SK-N-MC (cell line): ENCODE measurements at regions not wholly inside any gene's neighbourhood (a gene's known extent, or its start where the extent isn't known, plus 50 kb on each side); places are given as distances from the start of the nearest gene placed in this dataset.

Experiments
- EZH2 ChIP-seq: fragments of 200-600 bp; sonication (generic); IDR thresholded peaks from one replicate; pipeline ENCODE4 v1.6.1; 2017; ENCODE audit warnings: antibody characterized with exemption
- FOXP2 ChIP-seq: optimal IDR thresholded peaks from 2 replicates; pipeline ENCODE3; 2011; ENCODE audit warnings: mild to moderate bottlenecking, moderate library complexity; ENCODE audit not compliant: insufficient read depth; ENCODE audit errors: extremely low read length, control extremely low read depth
- POLR2AphosphoS5 ChIP-seq: IDR thresholded peaks from 2 replicates; pipeline ENCODE4 v1.6.1; 2012; ENCODE audit warnings: mild to moderate bottlenecking, low read depth, low read length, borderline replicate concordance

DNA sequence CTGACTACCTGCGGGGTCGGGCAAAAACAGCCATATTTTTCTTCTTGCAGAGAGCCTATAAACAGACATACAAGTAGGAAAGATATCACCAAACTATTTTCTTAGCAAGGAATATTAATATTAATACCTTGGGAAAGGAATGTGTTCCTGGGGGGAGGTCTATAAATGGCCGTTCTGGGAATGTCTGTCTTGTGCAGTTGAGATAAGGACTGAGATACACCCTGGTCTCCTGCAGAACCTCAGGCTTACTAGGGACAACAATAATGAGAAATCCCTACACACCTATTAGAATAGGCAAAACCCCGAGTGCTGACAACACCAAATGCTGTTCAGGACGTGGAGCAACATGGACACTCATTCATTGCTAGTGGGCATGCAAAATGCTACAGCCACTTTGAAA lies 297.2 kb downstream of the DRD1 start:
- TF ChIP-seq POLR2AphosphoS5 (no peak), FOXP2 (no peak), EZH2 (no peak)
